Small intestine (tissue), 7 donors: ENCODE measurements at regions not wholly inside any gene's neighbourhood (a gene's known extent, or its start where the extent isn't known, plus 50 kb on each side); places are given as distances from the start of the nearest gene placed in this dataset.
"Not testable (repeated sequence)": the region's sequence is repeated elsewhere in the genome, so short reads cannot be mapped to it uniquely, and the experiment has no call there.

Experiments
- DNase-seq, 2 donors: peaks; one replicate each; pipeline versions ENCODE4 v3.0.0 to v3.0.0-alpha.2; 2013
- FAIRE-seq: peaks from 2 replicates; lab custom pipeline; 2012; peaks lifted over from hg19 to GRCh38; lab: Jason Lieb, UNC
- H3K27ac ChIP-seq, 3 donors: one replicate each; pipeline ENCODE4 v1.5.1; 2013; ENCODE audit warnings: low read length in 2 of 3, mild to moderate bottlenecking in 2 of 3, control low read depth in 1 of 3, inconsistent platforms in 1 of 3, low read depth in 1 of 3, moderate library complexity in 1 of 3
- H3K27me3 ChIP-seq, 3 donors: one replicate each; pipeline ENCODE4 v1.6.1; 2013; ENCODE audit warnings: low read length in 3 of 3, inconsistent platforms in 1 of 3; ENCODE audit not compliant: control insufficient read depth in 3 of 3, insufficient read depth in 3 of 3
- H3K36me3 ChIP-seq, 3 donors: one replicate each; pipeline ENCODE4 v1.6.1; 2013; ENCODE audit warnings: low read length in 3 of 3, inconsistent platforms in 1 of 3, low read depth in 1 of 3, mild to moderate bottlenecking in 1 of 3, moderate library complexity in 1 of 3; ENCODE audit not compliant: control insufficient read depth in 3 of 3, insufficient read depth in 2 of 3
- H3K4me1 ChIP-seq, 3 donors: one replicate each; pipeline ENCODE4 v1.6.1; 2013; ENCODE audit warnings: low read length in 2 of 3, inconsistent platforms in 1 of 3, low read depth in 1 of 3, mild to moderate bottlenecking in 1 of 3, moderate library complexity in 1 of 3; ENCODE audit not compliant: control insufficient read depth in 3 of 3, insufficient read depth in 2 of 3
- H3K4me3 ChIP-seq, 3 donors: one replicate each; pipeline ENCODE4 v1.5.1; 2013; ENCODE audit warnings: low read length in 3 of 3, control low read depth in 1 of 3, inconsistent platforms in 1 of 3, low read depth in 1 of 3, mild to moderate bottlenecking in 1 of 3, moderate library complexity in 1 of 3
- H3K9me3 ChIP-seq, 2 donors: one replicate each; pipeline ENCODE4 v1.6.1; 2013; ENCODE audit warnings: low read depth in 1 of 2, low read length in 1 of 2; ENCODE audit not compliant: control insufficient read depth in 2 of 2, insufficient read depth in 1 of 2
- WGBS, 3 donors: extraction: QIAGEN DNeasy Blood & Tissue Kit; methylation state at CpG; one replicate each; pipeline ENCODE4 v1.1.7; 2013; 5-methylcytosine and 5-hydroxymethylcytosine counted together
- donor health status: healthy with polysubstance abuse.
- donor health status: control.
- donor health status: control.
- donor health status: Bipolar disorder and iron deficiency.
- donor health status: healthy.

DNA sequence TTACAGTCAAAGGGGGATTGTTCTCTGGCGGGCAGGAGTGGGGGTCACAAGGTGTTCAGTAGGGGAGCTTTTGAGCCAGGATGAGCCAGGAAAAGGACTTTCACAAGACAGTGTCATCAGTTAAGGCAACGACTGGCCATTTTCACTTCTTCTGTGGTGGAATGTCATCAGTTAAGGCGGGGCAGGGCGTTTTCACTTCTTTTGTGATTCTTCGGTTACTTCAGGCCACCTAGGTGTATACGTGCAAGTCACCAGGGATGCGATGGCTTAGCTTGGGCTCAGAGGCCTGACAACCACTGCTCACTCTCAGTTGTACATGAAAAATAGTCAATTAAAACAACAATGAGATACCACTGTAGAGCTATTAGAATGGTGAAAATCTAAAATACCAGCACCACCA lies 281.2 kb downstream of the INSIG2 start:
- not testable (repeated sequence) for H3K36me3 ChIP-seq, H3K9me3 ChIP-seq, H3K27ac ChIP-seq, FAIRE-seq, H3K4me1 ChIP-seq, H3K4me3 ChIP-seq, DNase-seq
- H3K27me3 ChIP-seq, result peaks cover 0 to 13% (median 0%) of the 10 kb centered on the region in 3 donors
- 53 to 59% (median 58%) methylated on average over 7 of the region's 7 CpGs for WGBS, 3 donors

DNA sequence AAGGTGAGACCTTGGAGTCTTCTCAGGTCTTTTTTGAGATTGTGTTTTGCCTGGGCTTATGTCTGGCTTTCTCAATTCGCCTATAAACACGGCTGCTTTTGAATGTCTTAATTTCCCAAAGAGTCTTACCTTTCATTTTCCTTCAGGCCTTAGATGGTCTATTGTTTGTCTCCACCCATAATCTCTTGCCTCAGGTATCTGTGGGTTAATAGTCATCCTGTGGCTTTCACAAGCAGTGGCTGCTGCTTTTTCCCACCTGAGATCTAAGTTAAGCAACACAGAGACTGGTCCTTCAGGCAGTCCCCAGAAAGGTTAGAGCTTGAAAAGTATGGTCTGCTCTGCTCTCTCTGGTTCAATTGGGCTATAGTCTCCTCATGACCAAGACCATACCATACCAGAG lies 275.3 kb downstream of the INSIG2 start:
- Histone ChIP-seq H3K36me3 (no peaks in the 10 kb centered on the region), H3K4me1 (no peaks in the 10 kb centered on the region), H3K4me3 (no peak overlapping the region), H3K27ac (no peak overlapping the region), H3K27me3 (peaks cover 0 to 5% (median 0%) of the 10 kb centered on the region in 3 donors), H3K9me3 (no peaks in the 10 kb centered on the region)
- 81 to 91% (median 87%) methylated on average over 2 of the region's 2 CpGs for WGBS, 3 donors
- DNase-seq (no peak), FAIRE-seq (no peak)

GRCh38 chr2:118356051-118356450 lies 267.8 kb downstream of the INSIG2 start:
- no peak for FAIRE-seq

GRCh38 chr2:118351796-118352195 lies 263.5 kb downstream of the INSIG2 start:
- 53 to 64% (median 64%) methylated on average over 2 of the region's 2 CpGs for WGBS, 3 donors
- no peak for FAIRE-seq
- H3K9me3 ChIP-seq, result no peaks in the 10 kb centered on the region

More at GRCh38 chr2:118356051-118356450, 267.8 kb downstream of the INSIG2 start:
- no peak overlapping the region for H3K4me3 ChIP-seq
- H3K36me3 ChIP-seq, result no peaks in the 10 kb centered on the region
- no peaks in the 10 kb centered on the region for H3K9me3 ChIP-seq
- no peak for DNase-seq
- peaks cover 0 to under 1% (median 0%) of the 10 kb centered on the region in 3 donors for H3K27me3 ChIP-seq
- H3K27ac ChIP-seq, result no peak overlapping the region
- H3K4me1 ChIP-seq, result no peaks in the 10 kb centered on the region
- whole genome bisulfite sequencing, 3 donors, result 77 to 85% (median 85%) methylated on average over 1 of the region's 1 CpG

DNA sequence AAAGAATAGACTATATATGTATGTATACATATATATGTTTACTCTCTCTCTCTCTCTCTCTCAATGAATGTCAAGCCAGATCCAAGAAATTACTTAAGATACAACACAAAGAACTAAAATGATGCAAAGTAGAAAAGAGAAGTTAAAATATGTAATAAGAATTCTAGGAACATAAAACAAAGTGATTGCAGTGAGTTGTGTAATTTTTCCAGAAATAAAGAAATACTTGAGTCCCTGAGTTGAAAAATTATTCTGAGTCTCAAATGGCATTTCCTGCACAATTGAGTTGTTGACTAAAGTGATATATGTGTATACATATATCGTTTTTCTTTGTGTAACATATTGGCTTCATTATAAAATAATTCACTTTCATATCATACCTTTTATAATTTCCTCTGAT lies 262.4 kb downstream of the INSIG2 start:
- Histone ChIP-seq H3K4me1 (no peaks in the 10 kb centered on the region), H3K9me3 (no peaks in the 10 kb centered on the region), H3K27me3 (peaks cover 0 to 3% (median 0%) of the 10 kb centered on the region in 3 donors), H3K36me3 (no peaks in the 10 kb centered on the region), H3K4me3 (no peak overlapping the region), H3K27ac (no peak overlapping the region)
- 48 to 67% (median 67%) methylated on average over 1 of the region's 1 CpG for WGBS, 3 donors
- DNase-seq (no peak), FAIRE-seq (no peak)

More at GRCh38 chr2:118351796-118352195, 263.5 kb downstream of the INSIG2 start:
- DNase-seq, result no peak
- H3K27ac ChIP-seq, result no peak overlapping the region
- H3K4me1 ChIP-seq, result no peaks in the 10 kb centered on the region
- peaks cover 0 to 3% (median 0%) of the 10 kb centered on the region in 3 donors for H3K27me3 ChIP-seq
- H3K36me3 ChIP-seq, result no peaks in the 10 kb centered on the region
- H3K4me3 ChIP-seq, result no peak overlapping the region

DNA sequence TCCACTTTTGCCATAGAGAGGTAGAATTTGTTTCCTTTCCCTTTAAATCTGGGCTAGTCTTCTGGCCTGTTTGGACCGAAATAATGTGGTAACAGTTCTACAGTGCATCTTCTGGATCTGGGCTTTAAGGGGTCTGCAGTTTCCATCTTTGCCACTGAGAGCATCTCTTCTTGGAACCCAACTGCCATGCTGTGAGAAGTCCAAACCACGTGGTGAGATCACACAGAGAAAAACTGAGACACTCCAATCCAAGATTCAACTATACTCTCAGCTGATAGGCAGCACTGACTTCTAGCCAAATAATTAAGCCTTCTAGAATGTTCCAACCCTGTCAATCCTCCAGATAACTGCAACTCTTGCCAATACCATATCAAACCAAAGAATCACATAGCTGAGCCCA lies 261.1 kb downstream of the INSIG2 start:
- H3K27ac ChIP-seq, result no peak overlapping the region
- FAIRE-seq (no peak), DNase-seq (no peak)
- H3K9me3 ChIP-seq, result no peaks in the 10 kb centered on the region
- H3K4me3 ChIP-seq, result no peak overlapping the region
- H3K36me3 ChIP-seq, result no peaks in the 10 kb centered on the region
- peaks cover 0 to 3% (median 0%) of the 10 kb centered on the region in 3 donors for H3K27me3 ChIP-seq
- H3K4me1 ChIP-seq, result no peaks in the 10 kb centered on the region
- WGBS, 3 donors, result 63 to 76% (median 64%) methylated on average over 2 of the region's 2 CpGs

- Histone ChIP-seq H3K9me3 (no peaks in the 10 kb centered on the region), H3K36me3 (no peaks in the 10 kb centered on the region), H3K27me3 (peaks cover 0 to 3% (median 0%) of the 10 kb centered on the region in 3 donors), H3K27ac (no peak overlapping the region), H3K4me3 (no peak overlapping the region), H3K4me1 (no peaks in the 10 kb centered on the region)
- no peak for FAIRE-seq
- WGBS, 3 donors, result 56 to 62% (median 57%) methylated on average over 4 of the region's 4 CpGs
- no peak for DNase-seq
These were observed 260.2 kb downstream of the INSIG2 start for GRCh38 chr2:118348380-118349034.

- no peak overlapping the region for H3K27ac ChIP-seq
- H3K4me3 ChIP-seq, result no peak overlapping the region
- no peak for FAIRE-seq
- no peaks in the 10 kb centered on the region for H3K36me3 ChIP-seq
- no peaks in the 10 kb centered on the region for H3K27me3 ChIP-seq
- H3K4me1 ChIP-seq, result no peaks in the 10 kb centered on the region
- no peak for DNase-seq
- H3K9me3 ChIP-seq, result no peaks in the 10 kb centered on the region
- WGBS, 3 donors, result 58 to 67% (median 66%) methylated on average over 3 of the region's 3 CpGs
These were observed 257.2 kb downstream of the INSIG2 start for GRCh38 chr2:118345465-118345864.

GRCh38 chr2:118340103-118340502 lies 251.8 kb downstream of the INSIG2 start:
- Histone ChIP-seq H3K9me3 (peaks cover 0 to 7% of the 10 kb centered on the region in 2 donors), H3K27me3 (no peaks in the 10 kb centered on the region), H3K27ac (no peak overlapping the region), H3K4me3 (no peak overlapping the region), H3K4me1 (no peaks in the 10 kb centered on the region), H3K36me3 (no peaks in the 10 kb centered on the region)
- FAIRE-seq (no peak), DNase-seq (no peak)
- WGBS, 3 donors, result 75 to 81% (median 77%) methylated on average over 5 of the region's 5 CpGs
